ENCODE measurements at regions not wholly inside any gene's neighbourhood (a gene's known extent, or its start where the extent isn't known, plus 50 kb on each side); places are given as distances from the start of the nearest gene placed in this dataset.

DNA sequence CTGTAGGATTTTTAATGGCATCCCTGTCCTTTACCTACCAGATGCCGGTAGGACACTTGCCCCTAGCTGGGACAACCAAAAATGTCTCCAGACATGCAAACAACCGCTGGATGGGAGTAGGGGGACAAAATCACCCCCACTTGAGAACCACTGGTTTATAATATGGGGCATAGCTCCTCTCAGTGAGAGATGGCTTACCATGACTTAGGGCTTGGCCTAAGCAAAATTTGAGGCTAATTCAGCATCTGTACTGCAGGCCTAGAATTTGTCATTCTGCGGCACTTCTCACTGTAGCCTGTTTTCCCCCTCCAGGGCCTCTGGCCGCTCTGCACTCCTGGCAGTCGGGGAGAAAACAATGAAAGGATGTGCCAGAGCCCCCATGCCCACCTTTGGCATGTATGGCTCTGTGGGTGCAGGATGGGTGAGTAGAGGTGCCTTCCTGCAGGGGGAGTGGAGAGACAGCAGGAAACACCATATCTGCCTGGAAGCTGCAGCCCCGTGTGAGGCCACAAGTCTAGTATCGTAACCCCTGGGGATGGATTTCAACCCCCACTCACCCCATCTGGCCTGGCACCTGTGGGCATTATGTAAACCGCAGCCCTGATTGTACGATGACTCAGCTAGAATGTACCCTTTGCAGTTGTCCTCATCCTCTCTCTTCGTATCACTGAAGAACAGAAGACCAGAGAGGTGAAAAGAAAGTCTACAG is 268.1 kb downstream of the SOX9 start:
- DNase-seq (ENCODE audit: low read depth, low spot score): no peak

DNA sequence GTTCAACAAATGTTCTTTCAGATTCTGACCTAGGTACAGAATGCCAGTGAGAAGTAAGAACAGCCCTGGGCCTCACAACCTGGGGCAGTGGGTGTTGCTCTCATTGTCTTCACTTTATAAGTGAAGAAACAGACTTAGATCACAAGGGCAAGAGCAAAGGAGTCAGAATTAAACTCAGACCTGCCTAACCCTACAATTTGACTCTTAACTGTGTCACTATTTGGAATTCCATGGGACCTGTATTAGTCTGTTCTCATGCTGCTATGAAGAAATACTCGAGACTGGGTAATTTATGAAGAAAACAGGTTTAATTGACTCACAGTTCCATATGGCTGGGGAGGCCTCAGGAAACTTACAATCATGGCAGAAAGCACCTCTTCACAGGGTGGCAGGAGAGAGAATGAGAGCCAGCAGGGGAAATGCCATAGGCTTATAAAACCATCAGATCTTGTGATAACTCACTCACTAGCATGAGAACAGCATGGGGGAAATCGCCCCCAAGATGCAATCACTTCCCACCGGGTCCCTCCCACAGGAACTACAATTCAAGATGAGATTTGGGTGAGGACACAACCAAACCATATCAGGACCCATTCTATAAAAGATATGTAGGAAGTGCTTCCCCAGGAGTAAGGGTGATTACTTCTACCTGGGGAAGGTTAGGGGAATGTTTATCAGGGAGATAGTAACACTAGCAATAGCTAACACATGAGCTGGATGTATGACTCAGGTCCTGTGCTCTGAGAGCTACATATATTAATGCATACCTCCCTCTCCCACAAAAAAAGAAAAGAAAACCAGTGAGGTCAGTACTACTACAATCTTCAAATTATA is 270.1 kb downstream of the SOX9 start:
- no peak for DNase-seq (ENCODE audit: low read depth, low spot score)

DNA sequence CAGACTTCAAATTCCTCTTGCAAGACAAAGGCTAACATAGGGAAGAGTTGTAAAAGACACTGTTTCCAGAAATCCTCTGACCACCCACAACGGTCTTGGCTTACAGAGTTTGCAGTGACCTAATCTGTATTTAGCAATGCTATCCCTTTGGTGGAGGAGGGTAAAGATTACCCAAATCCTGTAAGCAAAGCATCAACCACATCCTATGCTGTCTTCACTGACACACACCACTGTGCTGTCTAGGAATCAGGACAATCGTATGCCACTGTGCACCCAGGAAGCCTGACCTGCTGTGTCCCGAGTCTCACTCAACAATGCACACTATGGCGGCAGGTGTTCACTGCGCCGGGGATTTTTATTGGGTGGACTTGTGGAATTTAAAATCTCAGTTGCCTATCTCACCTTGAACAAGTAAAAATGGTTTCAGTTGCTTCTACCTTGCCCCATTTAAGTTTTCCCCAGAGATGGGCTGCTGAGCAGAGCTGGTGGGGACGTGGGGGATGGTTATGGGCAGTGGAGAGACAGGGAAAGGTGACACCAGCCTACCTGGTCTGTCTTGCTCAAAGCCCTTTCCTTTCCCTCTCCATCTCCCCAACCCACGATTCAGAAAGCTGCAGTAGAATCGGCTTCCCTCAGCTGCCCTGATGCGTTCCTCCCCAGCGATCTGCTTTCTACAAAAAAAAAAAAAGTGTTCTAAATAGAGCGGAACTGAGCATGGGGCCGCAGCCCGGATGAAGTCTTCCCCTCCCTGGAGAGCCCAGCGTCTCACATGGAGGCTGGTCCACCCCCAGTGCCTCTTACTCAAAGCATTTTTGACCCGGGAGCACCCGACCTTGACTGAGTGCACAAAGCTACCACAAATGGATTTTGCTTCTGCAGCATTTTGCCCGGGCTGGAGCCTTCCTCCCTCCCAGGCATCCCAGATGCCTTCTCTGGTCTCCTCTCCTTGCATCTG is 271.5 kb downstream of the SOX9 start:
- DNase-seq (ENCODE audit: low read depth, low spot score): no peak

DNA sequence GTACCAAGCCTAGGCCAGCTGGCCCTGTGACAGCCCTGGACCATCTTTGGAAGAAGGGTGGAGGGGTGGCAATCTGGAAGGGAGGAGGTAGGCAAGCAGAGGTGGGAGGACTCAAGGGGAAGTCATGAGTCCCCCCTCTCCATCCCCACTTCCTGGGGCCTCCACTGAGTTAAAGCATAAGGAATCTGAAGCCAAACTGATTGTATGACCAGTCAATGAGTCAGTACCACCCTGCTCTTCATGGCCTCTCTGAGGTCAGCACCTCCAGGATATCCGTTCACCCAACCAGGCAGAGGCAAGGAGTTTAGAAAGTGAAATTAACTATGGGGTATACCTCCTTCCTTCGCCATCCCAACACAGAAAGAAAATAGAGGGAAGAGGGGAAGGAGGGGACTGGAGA is 272.7 kb downstream of the SOX9 start:
- no peak for DNase-seq (ENCODE audit: low read depth, low spot score)

DNA sequence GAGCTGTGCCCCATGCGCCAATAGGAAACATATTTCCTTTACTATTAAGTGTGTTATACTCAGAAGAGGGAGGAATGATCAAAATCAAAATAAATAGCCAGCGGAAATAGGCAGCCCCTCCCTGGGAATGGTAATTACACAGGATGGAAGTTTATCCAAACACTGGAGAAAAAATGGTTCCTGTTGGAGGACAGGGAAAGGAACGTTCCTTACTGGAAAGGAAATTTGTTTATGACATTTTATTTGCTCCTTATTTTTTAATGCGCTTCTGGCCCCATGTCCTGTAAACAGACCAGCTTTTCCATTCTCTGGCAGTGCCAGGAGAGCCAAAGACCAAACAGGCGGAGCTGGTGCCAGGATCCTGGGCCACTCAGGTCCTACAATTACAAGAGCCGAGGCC is 273.7 kb downstream of the SOX9 start:
- DNase-seq (ENCODE audit: low read depth, low spot score): no peak

DNA sequence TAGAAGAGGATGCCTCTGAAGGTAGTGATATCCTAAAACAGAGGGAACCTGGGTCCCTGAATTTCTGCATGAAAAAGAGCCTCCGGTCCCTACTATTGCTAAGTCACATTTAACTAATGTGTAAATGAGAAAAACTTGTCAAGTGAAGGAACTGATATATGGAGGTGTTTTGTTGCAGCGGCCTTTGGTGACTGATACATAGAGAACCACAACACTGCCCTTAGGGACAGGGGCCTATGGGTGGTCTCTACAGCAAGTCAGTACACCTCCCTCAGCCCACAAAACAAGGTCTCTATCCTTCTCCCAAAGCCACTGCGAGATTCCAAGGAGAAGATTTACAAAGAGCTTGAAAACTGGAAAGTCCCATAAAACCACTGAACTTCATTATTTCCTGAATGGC is 275.3 kb downstream of the SOX9 start:
- no peak for DNase-seq (ENCODE audit: low read depth, low spot score)

DNA sequence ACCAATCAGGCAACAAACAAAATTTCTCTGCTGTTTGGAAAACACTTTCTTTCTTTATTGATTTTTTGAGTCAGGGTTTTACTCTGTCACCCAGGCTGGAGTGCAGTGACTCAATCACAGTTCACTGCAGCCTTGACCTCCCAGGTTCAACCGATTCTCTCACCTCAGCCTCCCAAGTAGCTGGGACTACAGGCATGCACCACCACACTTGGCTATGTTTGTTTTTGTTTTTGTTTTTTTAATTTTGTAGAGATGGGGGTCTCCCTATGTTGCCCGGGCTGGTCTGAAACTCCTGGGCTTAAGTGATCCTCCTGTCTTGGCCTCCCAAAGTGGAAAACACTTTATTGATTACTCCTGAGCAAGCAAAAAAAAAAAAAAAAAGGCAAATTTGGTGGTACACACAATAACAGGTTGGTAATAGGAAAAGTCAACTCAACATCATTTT is 276.4 kb downstream of the SOX9 start:
- no peak for DNase-seq (ENCODE audit: low read depth, low spot score)

DNA sequence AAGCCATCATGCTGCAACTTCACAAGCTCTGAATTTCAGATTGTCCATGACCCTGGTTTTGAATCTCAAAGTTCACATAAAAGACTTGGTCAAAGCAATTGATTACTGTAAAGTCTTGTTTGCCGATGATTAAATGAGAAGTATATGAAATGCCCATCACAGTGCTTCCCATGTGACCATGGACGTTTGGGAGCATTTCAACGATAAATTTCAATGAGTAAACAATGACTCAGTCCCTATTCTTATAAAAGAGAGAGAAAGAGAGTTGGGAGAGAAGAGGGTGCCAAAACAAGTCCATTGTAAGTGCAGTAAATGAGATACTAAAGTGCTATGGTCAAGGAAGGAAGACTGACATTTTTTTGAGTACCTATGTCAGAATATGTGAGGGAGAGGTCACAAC is 276.9 kb downstream of the SOX9 start:
- DNase-seq (ENCODE audit: low read depth, low spot score): no peak

DNA sequence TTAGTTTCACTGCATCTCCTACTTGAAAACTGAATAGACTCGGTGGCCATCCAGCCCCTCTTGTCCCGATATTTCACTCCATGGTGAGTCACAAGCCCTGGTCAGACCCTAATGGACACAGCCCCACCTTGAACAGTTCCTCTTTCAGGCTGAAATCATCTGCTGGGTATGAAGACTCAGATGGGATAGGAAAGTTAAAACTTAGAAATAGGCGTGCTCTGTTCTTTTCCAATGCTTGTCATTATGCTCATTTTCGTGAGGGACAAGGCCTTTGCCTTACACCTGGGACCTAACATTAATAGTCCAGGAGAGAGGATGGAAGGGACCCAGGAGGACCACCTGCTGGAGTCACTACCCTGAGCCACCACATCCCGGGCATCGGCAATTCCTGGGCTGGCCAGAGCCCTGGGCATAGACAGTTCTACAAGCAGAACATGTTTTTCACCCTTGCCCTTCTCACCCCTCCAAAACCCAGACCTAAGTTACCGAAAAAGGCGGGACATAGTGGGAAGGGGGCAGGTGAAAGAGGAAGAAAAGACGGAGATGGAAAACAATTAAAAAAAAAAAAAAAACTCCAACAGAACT is 278.3 kb downstream of the SOX9 start:
- DNase-seq (ENCODE audit: low read depth, low spot score): no peak

DNA sequence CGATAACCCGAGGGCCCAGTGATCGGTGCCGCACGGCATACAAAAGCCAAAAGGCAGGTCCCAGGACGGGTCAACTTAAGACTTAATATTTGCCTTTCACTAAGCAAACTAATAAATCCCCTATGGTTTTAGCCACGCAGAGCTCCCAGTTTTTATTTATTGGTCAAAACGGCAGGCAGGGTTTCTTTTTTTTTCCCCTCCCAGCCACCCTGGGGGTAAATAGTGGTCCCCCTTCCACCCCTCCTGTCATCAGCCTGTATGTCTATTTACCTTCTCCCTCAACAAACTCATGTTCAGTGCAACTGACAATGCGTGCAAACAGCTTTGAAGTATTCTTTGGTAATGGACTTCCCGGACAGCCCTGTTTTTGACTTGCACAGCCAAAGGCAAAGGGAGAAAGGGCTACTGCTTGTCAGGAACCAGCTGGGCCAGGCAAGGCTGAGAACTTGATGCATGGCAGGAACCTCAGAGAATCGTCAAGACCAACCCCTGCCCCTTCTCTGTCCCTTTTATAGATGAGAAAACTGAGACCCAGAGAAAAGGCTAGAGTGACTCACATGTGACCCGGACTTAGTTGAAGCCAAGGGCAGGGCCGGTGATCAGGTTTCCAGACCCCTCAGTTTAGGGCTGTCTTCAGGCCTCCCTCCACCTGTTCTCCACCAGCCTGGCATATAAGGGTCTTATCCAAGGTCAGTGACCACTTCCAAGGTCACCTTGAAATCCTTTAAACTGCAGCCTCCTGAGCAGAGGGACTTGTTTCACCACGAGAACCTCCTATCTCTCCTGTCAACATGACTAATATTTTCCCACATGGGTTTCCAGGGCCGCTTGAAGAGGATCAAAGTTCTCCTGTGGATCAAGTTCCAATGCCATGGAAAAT is 279.0 kb downstream of the SOX9 start:
- DNase-seq (ENCODE audit: low read depth, low spot score): no peak

DNA sequence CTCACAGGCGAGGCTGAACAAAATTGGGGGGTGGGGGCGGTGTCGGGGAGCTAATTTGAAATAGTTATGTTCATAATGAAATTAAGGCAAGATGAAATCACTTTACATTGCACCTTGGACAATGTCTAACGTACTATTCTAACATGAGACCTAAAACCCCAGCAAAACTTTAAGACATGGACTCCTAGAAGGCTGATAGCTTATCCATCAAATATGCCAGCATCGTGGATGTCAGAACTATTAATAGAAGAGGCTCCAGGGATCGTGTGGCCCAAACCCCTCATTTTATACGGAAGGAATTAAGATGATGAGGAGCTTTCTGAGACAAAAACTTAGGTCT is 279.6 kb downstream of the SOX9 start:
- no peak for DNase-seq (ENCODE audit: low read depth, low spot score)

DNA sequence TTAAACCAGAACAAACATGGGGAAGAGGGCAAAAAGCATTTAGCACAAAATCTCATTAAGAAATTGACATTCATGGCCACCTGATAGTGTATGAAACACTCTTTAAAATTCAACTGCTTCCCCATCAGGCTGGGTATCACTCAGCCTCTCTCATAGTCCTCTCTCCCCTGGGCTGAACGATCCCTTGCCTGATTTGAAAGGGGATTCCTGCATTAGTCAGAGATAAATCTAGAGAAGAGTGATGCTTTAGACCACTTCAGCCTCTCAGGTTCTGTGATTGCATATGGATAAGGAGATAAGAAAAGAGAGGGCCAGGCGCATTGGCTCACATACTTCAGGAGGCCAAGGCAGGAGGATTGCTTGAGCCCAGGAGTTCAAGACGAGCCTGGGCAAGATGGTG is 280.0 kb downstream of the SOX9 start:
- DNase-seq (ENCODE audit: low read depth, low spot score): no peak

DNA sequence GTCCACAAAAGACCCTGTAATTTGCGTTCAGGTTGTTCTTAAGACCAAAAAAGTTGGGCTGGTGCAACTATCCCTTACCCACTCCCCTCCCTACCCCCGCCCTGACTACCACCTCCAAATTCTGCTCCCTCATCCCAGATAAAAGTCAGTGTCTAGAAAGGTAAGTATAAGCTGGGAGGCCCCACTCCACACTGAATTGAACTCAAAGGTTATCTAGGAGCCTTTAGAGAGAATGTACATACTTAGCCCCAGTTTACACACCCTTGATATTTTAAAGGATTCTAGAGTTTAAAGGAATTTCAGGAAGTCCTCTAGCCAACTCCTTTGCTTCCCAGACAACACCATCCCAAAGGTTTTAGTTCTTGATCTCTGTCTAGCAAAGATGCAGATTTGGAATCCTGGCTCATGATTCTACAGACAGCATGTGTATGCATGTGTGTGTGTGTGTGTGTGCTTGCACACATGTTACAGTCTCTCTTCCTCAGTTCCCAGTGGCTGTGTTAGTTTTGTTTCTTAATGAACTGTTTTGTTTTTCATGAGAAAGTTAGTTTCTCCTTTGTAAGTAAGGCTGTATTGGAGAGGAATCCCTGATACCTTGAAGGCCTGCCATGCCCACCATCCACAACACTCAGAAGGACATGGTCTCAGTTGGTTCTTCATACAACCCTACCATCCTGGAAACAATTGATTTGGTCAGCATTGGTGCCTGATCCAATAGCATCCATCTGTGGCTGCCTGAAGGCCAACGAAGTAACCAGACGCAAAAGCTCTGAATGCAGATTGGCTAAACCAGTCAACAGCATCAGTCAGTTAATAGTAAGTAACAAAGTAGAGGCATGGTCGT is 281.3 kb downstream of the SOX9 start:
- no peak for DNase-seq (ENCODE audit: low read depth, low spot score)

DNA sequence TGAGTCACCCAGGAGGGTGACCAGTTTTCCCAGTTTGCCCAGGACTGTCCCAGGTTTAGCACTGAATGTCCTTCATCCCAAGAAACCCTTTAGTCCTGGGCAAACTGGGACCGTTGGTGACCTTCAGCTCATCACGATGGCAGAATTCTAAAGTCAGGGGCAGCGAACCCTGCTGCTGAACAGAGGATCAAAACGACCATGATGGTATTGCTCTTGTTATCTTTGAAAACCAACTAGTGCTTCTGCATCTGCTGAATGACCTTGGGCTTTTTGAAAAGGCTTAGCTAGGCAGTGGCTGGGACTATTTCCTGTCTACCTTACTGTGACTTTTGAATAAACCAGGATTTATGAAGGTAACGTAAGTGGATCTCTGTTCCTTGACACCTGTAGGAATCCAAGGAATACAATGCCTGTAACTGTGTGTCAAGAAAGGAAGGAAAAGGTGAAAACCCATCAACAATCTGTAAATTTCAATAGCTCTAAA is 281.9 kb downstream of the SOX9 start:
- no peak for DNase-seq (ENCODE audit: low read depth, low spot score)

DNA sequence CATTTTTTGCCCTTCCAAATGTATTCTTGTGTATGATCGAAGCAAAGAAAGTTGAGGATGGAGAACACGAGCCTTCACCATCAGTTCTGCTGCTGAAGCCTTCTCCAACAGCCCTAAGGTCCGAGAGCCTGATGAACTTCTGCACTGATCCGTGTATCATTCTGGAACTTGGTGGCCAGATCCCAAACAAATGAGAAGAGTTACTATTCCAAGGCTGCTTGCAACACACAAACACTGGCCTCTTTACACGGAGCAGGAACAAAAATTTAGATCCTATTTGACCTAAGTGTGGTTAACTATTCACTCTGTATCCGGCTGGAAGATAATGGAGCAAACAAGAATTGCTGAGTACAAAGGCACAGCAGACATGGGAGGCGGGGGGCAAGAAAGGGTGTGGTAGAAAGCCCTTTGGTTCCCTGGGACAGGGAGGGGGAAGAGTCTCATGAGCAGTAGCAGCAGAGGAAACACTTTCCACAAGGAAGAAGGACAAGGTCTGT is 282.9 kb downstream of the SOX9 start:
- DNase-seq (ENCODE audit: low read depth, low spot score): no peak

DNA sequence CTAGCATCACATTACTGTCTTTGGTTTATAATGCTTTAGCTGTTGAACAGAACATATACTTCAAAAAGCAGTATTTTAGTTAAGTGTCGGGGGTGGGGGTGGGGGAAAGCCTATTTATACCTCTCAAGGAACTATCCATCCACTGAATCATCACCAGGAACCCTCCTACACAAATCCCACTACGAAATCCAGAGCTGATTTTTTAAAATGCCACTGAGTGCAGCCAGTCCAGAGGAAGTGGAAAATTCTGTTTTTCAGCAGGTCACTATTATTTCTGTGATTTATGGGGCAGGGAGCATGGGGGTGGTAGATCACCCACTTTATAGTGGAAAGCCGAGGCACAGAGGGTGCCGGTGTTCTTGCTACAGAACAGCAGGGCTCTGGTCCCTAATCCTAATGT is 284.1 kb downstream of the SOX9 start:
- DNase-seq (ENCODE audit: low read depth, low spot score): no peak

DNA sequence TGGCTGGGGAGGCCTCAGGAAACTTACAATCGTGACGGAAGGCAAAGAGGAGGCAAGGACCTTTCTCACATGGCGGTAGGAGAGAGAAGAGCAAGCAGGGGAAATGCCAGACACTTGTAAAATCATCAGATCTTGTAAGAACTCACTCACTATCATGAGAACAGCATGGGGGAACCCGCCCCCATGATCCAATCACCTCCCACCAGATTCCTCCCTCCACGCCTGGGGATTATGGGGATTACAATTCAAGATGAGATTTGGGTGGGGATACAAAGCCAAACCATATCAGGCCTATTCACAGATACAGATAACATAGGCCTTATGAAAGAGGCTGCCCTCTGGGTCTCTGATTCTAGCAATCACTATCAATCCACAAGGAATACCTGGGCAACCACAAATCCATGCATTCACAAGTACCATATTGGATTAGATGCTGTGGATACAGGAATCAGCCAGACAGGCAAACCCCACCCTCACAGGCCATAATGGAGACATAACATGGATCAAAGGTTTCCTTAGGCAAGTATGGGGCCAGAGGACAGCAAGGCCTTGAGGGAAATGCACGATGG is 284.9 kb downstream of the SOX9 start:
- DNase-seq (ENCODE audit: low read depth, low spot score): no peak

DNA sequence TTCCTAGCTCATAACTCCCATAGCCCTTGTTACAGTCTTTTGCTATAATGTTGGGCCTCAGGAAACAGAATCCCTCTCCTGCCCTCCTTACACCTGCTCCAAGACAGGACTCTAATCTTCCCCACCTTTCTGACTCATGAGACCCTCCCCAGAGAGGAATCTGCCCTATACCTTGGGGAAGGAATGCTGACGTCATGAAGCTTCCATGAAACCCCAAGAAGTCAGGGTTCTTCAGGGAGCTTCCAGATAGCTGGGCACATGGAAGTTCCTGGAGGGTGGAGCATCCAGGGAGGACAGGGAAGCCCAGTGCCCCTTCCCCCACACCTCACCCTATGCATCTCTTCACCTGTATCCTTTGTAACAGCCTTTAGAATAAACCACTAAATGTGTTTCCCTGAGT is 285.7 kb downstream of the SOX9 start:
- no peak for DNase-seq (ENCODE audit: low read depth, low spot score)

DNA sequence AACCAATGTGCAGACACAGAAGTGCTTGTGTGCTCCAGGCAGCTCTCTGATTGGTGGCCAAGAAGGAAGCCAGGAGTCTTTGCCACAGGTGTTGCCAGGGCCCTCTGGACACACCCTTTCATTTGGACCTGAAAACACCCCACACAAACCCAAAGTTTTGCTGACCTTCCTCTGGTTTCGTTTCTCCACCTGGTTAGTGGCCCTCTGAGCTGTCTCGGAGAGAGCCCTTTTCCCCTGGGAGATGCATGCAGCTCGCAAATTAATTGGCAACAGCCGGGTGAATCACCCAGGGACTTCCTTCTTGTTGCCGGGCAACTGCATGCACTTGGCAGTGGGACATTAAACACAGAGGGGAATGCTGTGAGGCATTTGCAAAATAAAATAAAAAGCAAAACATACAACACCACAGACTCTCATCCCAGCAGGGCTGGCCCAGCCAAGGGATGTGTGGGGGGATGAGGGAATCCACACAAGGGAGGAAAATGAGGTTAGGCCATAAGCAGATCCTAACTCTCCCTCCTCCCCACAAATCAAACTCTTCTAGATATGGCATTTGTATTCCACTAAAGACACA is 286.6 kb downstream of the SOX9 start:
- no peak for DNase-seq (ENCODE audit: low read depth, low spot score)

Measured in iPS DF 19.7 (cell line).